ENCODE measurements at regions not wholly inside any gene's neighbourhood (a gene's known extent, or its start where the extent isn't known, plus 50 kb on each side); places are given as distances from the start of the nearest gene placed in this dataset.

DNA sequence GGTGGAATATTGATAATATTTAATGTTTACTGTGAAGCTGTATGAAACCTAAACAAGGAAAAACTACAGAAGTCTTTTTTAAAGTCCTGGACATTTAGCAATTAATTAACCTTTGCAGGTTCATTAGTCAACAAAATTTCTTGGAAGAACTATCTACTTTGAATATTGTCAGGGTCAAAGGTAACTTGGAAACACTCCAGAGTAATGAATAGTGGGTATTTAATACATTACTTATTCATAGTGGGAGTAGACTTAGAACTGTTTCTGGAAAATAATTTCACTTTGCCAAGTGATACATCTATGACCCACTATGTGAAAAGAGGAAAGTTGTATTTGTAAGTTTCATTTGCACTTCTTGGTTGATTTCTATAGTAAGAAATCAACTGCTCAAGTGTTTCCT lies 319.1 kb downstream of the TFAP2B start:
- H3K9me3 ChIP-seq (ENCODE audit: low read depth, low read length, poor library complexity, severe bottlenecking): no peaks in the 10 kb centered on the region
- no peak overlapping the region for H3K4me3 ChIP-seq (ENCODE audit: low read depth, low read length, poor library complexity, severe bottlenecking)
- ChIA-PET POLR2A (ENCODE audit: low non-redundant PET) (no interaction called here), CTCF (no interaction called here)
- TF ChIP-seq, protein P1, sequence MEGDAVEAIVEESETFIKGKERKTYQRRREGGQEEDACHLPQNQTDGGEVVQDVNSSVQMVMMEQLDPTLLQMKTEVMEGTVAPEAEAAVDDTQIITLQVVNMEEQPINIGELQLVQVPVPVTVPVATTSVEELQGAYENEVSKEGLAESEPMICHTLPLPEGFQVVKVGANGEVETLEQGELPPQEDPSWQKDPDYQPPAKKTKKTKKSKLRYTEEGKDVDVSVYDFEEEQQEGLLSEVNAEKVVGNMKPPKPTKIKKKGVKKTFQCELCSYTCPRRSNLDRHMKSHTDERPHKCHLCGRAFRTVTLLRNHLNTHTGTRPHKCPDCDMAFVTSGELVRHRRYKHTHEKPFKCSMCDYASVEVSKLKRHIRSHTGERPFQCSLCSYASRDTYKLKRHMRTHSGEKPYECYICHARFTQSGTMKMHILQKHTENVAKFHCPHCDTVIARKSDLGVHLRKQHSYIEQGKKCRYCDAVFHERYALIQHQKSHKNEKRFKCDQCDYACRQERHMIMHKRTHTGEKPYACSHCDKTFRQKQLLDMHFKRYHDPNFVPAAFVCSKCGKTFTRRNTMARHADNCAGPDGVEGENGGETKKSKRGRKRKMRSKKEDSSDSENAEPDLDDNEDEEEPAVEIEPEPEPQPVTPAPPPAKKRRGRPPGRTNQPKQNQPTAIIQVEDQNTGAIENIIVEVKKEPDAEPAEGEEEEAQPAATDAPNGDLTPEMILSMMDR (conservative IDR thresholded peaks at IDR 0.05; ENCODE audit: low read depth, low read length): no peak
- TF ChIP-seq EZH2 (IDR thresholded peaks at IDR 0.05; ENCODE audit: borderline replicate concordance, low read depth, low read length, poor library complexity, severe bottlenecking): no peak
- H3K4me1 ChIP-seq (ENCODE audit: insufficient read depth, low read length, poor library complexity, severe bottlenecking): no peaks in the 10 kb centered on the region
- DNase-seq (ENCODE audit: low spot score): no peak
- BruUV-seq (replicated peaks): no TSS peak
- no peak overlapping the region for H3K27ac ChIP-seq (ENCODE audit: low read depth, low read length, poor library complexity, severe bottlenecking)
- intact Hi-C loops (cut with micrococcal nuclease; ENCODE audit: unreplicated experiment): no loop called here
- H3K27me3 ChIP-seq (replicated peaks; ENCODE audit: insufficient read depth, low read depth, low read length, poor library complexity): no peaks in the 10 kb centered on the region
- H3K36me3 ChIP-seq (ENCODE audit: insufficient read depth, low read length, poor library complexity, severe bottlenecking): no peaks in the 10 kb centered on the region

DNA sequence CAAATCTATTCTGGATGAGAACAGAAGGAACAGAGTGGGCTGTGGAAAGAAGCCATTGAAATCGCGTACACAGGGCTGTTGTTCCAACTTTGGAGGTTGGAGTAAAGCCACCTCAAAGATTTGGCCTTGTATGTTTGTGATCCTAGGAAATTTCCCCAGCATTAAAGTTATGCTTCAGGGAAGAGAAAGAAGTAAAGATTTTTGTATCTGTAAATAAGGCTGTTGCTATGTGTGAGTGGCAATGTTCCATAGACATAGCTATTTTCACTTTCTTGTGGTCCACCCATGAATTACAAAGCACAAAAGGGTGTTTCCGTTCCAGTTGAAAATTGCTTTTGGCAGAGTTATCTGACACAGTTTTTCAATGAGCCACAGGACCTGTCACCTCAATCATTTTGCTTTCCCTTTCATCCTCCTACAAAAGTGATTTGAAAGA lies 321.3 kb downstream of the TFAP2B start:
- TF ChIP-seq, protein P1 (conservative IDR thresholded peaks at IDR 0.05; ENCODE audit: low read depth, low read length): no peak
- no peak for TF ChIP-seq EZH2 (IDR thresholded peaks at IDR 0.05; ENCODE audit: borderline replicate concordance, low read depth, low read length, poor library complexity, severe bottlenecking)
- no peaks in the 10 kb centered on the region for H3K9me3 ChIP-seq (ENCODE audit: low read depth, low read length, poor library complexity, severe bottlenecking)
- H3K27ac ChIP-seq (ENCODE audit: low read depth, low read length, poor library complexity, severe bottlenecking): no peak overlapping the region
- DNase-seq (ENCODE audit: low spot score): peak; percentile 17
- no peaks in the 10 kb centered on the region for H3K27me3 ChIP-seq (replicated peaks; ENCODE audit: insufficient read depth, low read depth, low read length, poor library complexity)
- POLR2A ChIA-PET (ENCODE audit: low non-redundant PET): no interaction called here
- H3K4me1 ChIP-seq (ENCODE audit: insufficient read depth, low read length, poor library complexity, severe bottlenecking): no peaks in the 10 kb centered on the region
- no TSS peak for BruUV-seq (replicated peaks)
- CTCF ChIA-PET: no interaction called here
- no peaks in the 10 kb centered on the region for H3K36me3 ChIP-seq (ENCODE audit: insufficient read depth, low read length, poor library complexity, severe bottlenecking)
- no peak overlapping the region for H3K4me3 ChIP-seq (ENCODE audit: low read depth, low read length, poor library complexity, severe bottlenecking)
- intact Hi-C loops (cut with micrococcal nuclease; ENCODE audit: unreplicated experiment): no loop called here

DNA sequence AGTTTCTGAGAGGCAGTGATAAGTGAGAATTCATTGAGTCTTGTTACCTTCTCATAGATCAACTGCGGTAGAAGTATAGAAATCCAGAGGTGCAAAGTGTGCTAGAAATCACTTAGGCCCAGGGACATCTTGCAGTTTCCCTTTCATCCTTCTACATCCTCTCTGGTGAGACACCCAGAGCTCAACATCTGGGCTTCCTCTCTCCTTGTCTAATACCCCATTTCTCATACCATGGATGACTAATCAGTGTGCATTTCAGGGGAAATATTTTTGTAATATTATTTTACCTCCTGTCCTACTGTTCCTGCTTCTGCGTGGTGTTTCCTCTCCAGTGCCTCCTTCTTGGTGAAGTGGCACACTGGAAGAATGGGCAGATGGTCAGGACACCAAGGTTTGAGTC lies 322.4 kb downstream of the TFAP2B start:
- Histone ChIP-seq H3K9me3 (ENCODE audit: low read depth, low read length, poor library complexity, severe bottlenecking) (no peaks in the 10 kb centered on the region), H3K27ac (ENCODE audit: low read depth, low read length, poor library complexity, severe bottlenecking) (no peak overlapping the region), H3K36me3 (ENCODE audit: insufficient read depth, low read length, poor library complexity, severe bottlenecking) (no peaks in the 10 kb centered on the region), H3K27me3 (replicated peaks; ENCODE audit: insufficient read depth, low read depth, low read length, poor library complexity) (no peaks in the 10 kb centered on the region), H3K4me3 (ENCODE audit: low read depth, low read length, poor library complexity, severe bottlenecking) (no peak overlapping the region), H3K4me1 (ENCODE audit: insufficient read depth, low read length, poor library complexity, severe bottlenecking) (no peaks in the 10 kb centered on the region)
- DNase-seq (ENCODE audit: low spot score): no peak
- no TSS peak for BruUV-seq (replicated peaks)
- intact Hi-C loops (cut with micrococcal nuclease; ENCODE audit: unreplicated experiment): no loop called here
- TF ChIP-seq EZH2 (IDR thresholded peaks at IDR 0.05; ENCODE audit: borderline replicate concordance, low read depth, low read length, poor library complexity, severe bottlenecking): no peak
- TF ChIP-seq, protein P1 (conservative IDR thresholded peaks at IDR 0.05; ENCODE audit: low read depth, low read length): no peak
- POLR2A ChIA-PET (ENCODE audit: low non-redundant PET): no interaction called here
- CTCF ChIA-PET: no interaction called here

Measured in A673 (cell line).